ENCODE measurements at regions not wholly inside any gene's neighbourhood (a gene's known extent, or its start where the extent isn't known, plus 50 kb on each side); places are given as distances from the start of the nearest gene placed in this dataset.

DNA sequence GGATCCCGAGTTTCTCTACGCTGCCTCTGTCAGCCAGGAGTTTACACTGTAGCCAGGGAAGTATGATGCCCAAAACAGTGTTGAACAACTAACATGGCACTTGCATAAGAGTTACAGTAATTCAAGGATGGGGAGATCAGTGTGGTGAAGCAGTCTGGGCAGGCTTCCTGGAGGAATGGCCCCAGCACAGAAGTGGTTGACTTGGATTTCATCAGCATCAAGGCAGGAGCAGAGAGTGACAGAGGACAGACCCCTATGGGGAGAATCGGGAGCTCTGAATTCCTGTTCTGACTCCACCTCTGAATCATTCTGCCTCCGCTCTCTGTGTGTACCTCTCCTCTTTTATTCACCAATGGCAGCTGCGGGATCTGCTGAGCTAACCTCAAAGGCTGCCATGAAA lies 124.5 kb downstream of the KCNA5 start:
- TF ChIP-seq, protein P1, sequence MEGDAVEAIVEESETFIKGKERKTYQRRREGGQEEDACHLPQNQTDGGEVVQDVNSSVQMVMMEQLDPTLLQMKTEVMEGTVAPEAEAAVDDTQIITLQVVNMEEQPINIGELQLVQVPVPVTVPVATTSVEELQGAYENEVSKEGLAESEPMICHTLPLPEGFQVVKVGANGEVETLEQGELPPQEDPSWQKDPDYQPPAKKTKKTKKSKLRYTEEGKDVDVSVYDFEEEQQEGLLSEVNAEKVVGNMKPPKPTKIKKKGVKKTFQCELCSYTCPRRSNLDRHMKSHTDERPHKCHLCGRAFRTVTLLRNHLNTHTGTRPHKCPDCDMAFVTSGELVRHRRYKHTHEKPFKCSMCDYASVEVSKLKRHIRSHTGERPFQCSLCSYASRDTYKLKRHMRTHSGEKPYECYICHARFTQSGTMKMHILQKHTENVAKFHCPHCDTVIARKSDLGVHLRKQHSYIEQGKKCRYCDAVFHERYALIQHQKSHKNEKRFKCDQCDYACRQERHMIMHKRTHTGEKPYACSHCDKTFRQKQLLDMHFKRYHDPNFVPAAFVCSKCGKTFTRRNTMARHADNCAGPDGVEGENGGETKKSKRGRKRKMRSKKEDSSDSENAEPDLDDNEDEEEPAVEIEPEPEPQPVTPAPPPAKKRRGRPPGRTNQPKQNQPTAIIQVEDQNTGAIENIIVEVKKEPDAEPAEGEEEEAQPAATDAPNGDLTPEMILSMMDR (IDR thresholded peaks at IDR 0.05): no peak
- TF ChIP-seq POLR2A (IDR thresholded peaks at IDR 0.05): no peak

Data from adrenal gland (tissue), 5 donors.